ENCODE measurements at regions not wholly inside any gene's neighbourhood (a gene's known extent, or its start where the extent isn't known, plus 50 kb on each side); places are given as distances from the start of the nearest gene placed in this dataset.

- TF ChIP-seq POLR2A (IDR thresholded peaks at IDR 0.05; ENCODE audit: low read depth, low read length) (no peak), MAZ (IDR thresholded peaks at IDR 0.05; ENCODE audit: borderline replicate concordance, low read depth, low read length) (no peak), RAD21 (IDR thresholded peaks at IDR 0.05; ENCODE audit: low read length) (no peak), CEBPB (IDR thresholded peaks at IDR 0.05; ENCODE audit: low read depth, low read length) (no peak), CTCF (conservative IDR thresholded peaks at IDR 0.05; ENCODE audit: low read depth, low read length) (no peak), FOS (IDR thresholded peaks at IDR 0.05; ENCODE audit: low read depth, low read length) (no peak), MAFK (IDR thresholded peaks at IDR 0.05; ENCODE audit: low read depth, low read length) (no peak), SMC3 (IDR thresholded peaks at IDR 0.05; ENCODE audit: low read depth, low read length) (no peak), USF2 (IDR thresholded peaks at IDR 0.05; ENCODE audit: low read depth, low read length) (no peak), MXI1 (IDR thresholded peaks at IDR 0.05; ENCODE audit: borderline replicate concordance, low read depth, low read length) (no peak), BHLHE40 (IDR thresholded peaks at IDR 0.05; ENCODE audit: low read depth, low read length) (no peak), ELK1 (IDR thresholded peaks at IDR 0.05; ENCODE audit: borderline replicate concordance, low read depth, low read length) (no peak), RFX5 (IDR thresholded peaks at IDR 0.05; ENCODE audit: low read depth, low read length) (no peak), RCOR1 (IDR thresholded peaks at IDR 0.05; ENCODE audit: insufficient replicate concordance, low read length) (no peak)
These were observed 315.8 kb upstream of the TPK1 start for GRCh38 chr7:145151676-145152075.

Measured in IMR-90 (cell line).